GM21717 (cell line): ENCODE measurements at regions not wholly inside any gene's neighbourhood (a gene's known extent, or its start where the extent isn't known, plus 50 kb on each side); places are given as distances from the start of the nearest gene placed in this dataset.

Experiments used
- ATAC-seq: cut with Tn5 transposase; IDR thresholded peaks from one replicate; pipeline ENCODE4 v1.9.1; 2021; ENCODE audit warnings: mild to moderate bottlenecking, moderate library complexity; ENCODE audit not compliant: unreplicated experiment

- no peak for ATAC-seq
Observed at GRCh38 chr13:67877031-67877430, 646.9 kb upstream of the PCDH9 start.

GRCh38 chr13:67867206-67867605 is 637.1 kb upstream of the PCDH9 start:
- no peak for ATAC-seq

GRCh38 chr13:67860315-67860714 is 630.2 kb upstream of the PCDH9 start:
- ATAC-seq, result no peak

- no peak for ATAC-seq
Observed at GRCh38 chr13:67859904-67860303, 629.8 kb upstream of the PCDH9 start.

GRCh38 chr13:67857581-67858310 is 627.6 kb upstream of the PCDH9 start:
- ATAC-seq, result no peak

- no peak for ATAC-seq
Observed at GRCh38 chr13:67856955-67857354, 626.8 kb upstream of the PCDH9 start.

- ATAC-seq, result no peak
Observed at GRCh38 chr13:67855741-67856238, 625.7 kb upstream of the PCDH9 start.

GRCh38 chr13:67854990-67855389 is 624.9 kb upstream of the PCDH9 start:
- ATAC-seq, result no peak

- ATAC-seq, result no peak
Observed at GRCh38 chr13:67844574-67844973, 614.4 kb upstream of the PCDH9 start.

GRCh38 chr13:67841071-67841470 is 610.9 kb upstream of the PCDH9 start:
- no peak for ATAC-seq

- ATAC-seq, result no peak
Observed at GRCh38 chr13:67833564-67833963, 603.4 kb upstream of the PCDH9 start.

GRCh38 chr13:67829641-67830040 is 599.5 kb upstream of the PCDH9 start:
- ATAC-seq, result no peak

- no peak for ATAC-seq
Observed at GRCh38 chr13:67827992-67828391, 597.9 kb upstream of the PCDH9 start.

GRCh38 chr13:67821606-67822005 is 591.5 kb upstream of the PCDH9 start:
- ATAC-seq, result no peak

- ATAC-seq, result no peak
Observed at GRCh38 chr13:67806796-67807195, 576.7 kb upstream of the PCDH9 start.

GRCh38 chr13:67803118-67803517 is 573.0 kb upstream of the PCDH9 start:
- no peak for ATAC-seq

- no peak for ATAC-seq
Observed at GRCh38 chr13:67792151-67792676, 562.1 kb upstream of the PCDH9 start.

- ATAC-seq, result no peak
Observed at GRCh38 chr13:67791047-67791446, 560.9 kb upstream of the PCDH9 start.

- ATAC-seq, result no peak
Observed at GRCh38 chr13:67776151-67776550, 546.0 kb upstream of the PCDH9 start.

GRCh38 chr13:67775359-67775758 is 545.2 kb upstream of the PCDH9 start:
- ATAC-seq, result no peak

- ATAC-seq, result no peak
Observed at GRCh38 chr13:67772807-67773453, 542.8 kb upstream of the PCDH9 start.

- no peak for ATAC-seq
Observed at GRCh38 chr13:67771106-67771505, 541.0 kb upstream of the PCDH9 start.
